Ammon's horn (tissue), 1 donor: ENCODE measurements at regions not wholly inside any gene's neighbourhood (a gene's known extent, or its start where the extent isn't known, plus 50 kb on each side); places are given as distances from the start of the nearest gene placed in this dataset.

Experiments used
- DNase-seq: peaks from one replicate; pipeline ENCODE4 v3.0.0-alpha.2; 2016; ENCODE audit warnings: low spot score

GRCh38 chr10:131690805-131691239 is 210.0 kb upstream of the PPP2R2D start:
- DNase-seq = no peak

- no peak for DNase-seq
Observed at GRCh38 chr10:131691481-131692090, 209.2 kb upstream of the PPP2R2D start.

- DNase-seq = no peak
Observed at GRCh38 chr10:131692176-131692575, 208.6 kb upstream of the PPP2R2D start.

GRCh38 chr10:131692686-131693334 is 208.0 kb upstream of the PPP2R2D start:
- no peak for DNase-seq

GRCh38 chr10:131693766-131694165 is 207.0 kb upstream of the PPP2R2D start:
- DNase-seq = no peak

- no peak for DNase-seq
Observed at GRCh38 chr10:131694168-131694780, 206.5 kb upstream of the PPP2R2D start.

GRCh38 chr10:131694781-131695495 is 205.9 kb upstream of the PPP2R2D start:
- DNase-seq = no peak

- no peak for DNase-seq
Observed at GRCh38 chr10:131695496-131696165, 205.2 kb upstream of the PPP2R2D start.

GRCh38 chr10:131697476-131698128 is 203.2 kb upstream of the PPP2R2D start:
- no peak for DNase-seq

GRCh38 chr10:131698232-131698631 is 202.6 kb upstream of the PPP2R2D start:
- DNase-seq = no peak

GRCh38 chr10:131698986-131699385 is 201.8 kb upstream of the PPP2R2D start:
- DNase-seq = no peak

GRCh38 chr10:131700032-131700431 is 200.8 kb upstream of the PPP2R2D start:
- no peak for DNase-seq

- no peak for DNase-seq
Observed at GRCh38 chr10:131700506-131700905, 200.3 kb upstream of the PPP2R2D start.

- DNase-seq = no peak
Observed at GRCh38 chr10:131701131-131701947, 199.5 kb upstream of the PPP2R2D start.

GRCh38 chr10:131702531-131703356 is 198.1 kb upstream of the PPP2R2D start:
- no peak for DNase-seq

- DNase-seq = no peak
Observed at GRCh38 chr10:131703541-131703940, 197.3 kb upstream of the PPP2R2D start.

- no peak for DNase-seq
Observed at GRCh38 chr10:131703941-131704340, 196.9 kb upstream of the PPP2R2D start.

GRCh38 chr10:131706476-131706875 is 194.3 kb upstream of the PPP2R2D start:
- DNase-seq = no peak

- no peak for DNase-seq
Observed at GRCh38 chr10:131706952-131707351, 193.9 kb upstream of the PPP2R2D start.
